Naive thymus-derived CD4-positive, alpha-beta T cell (primary cell): ENCODE measurements at regions not wholly inside any gene's neighbourhood (a gene's known extent, or its start where the extent isn't known, plus 50 kb on each side); places are given as distances from the start of the nearest gene placed in this dataset.
"Not testable (repeated sequence)": the region's sequence is repeated elsewhere in the genome, so short reads cannot be mapped to it uniquely, and the experiment has no call there.

Source experiments
- ATAC-seq: fragments of 150-1000 bp; cut with Tn5 transposase; 2 replicates; pipeline ENCODE4 v1.10.0; 2021; ENCODE audit warnings: mild to moderate bottlenecking, moderate library complexity
- CTCF ChIA-PET: fragments of 350-600 bp; sonication (Branson Sonifier 250); formaldehyde crosslinking; loops from one replicate; lab custom pipeline; 2021; ENCODE audit warnings: antibody characterized with exemption; lab: Charles Lee
- POLR2A ChIA-PET: fragments of 350-600 bp; sonication (Branson Sonifier 250); formaldehyde crosslinking; loops from one replicate; lab custom pipeline; 2021; ENCODE audit warnings: antibody characterized with exemption, inconsistent platforms; lab: Charles Lee
- DNase-seq, 9 donors: peaks; one replicate each; pipeline versions ENCODE4 v3.0.0 to v3.0.0-alpha.2; 2020 to 2022; ENCODE audit warnings: mixed read lengths in 1 of 9
- H3K27ac ChIP-seq: one replicate; pipeline ENCODE4 v1.7.0; 2013; ENCODE audit warnings: mild to moderate bottlenecking, low read depth, low read length, moderate library complexity
- H3K27me3 ChIP-seq, 2 donors: one replicate each; pipeline ENCODE4 v1.7.0; 2013; ENCODE audit warnings: low read length in 2 of 2, mild to moderate bottlenecking in 2 of 2, moderate library complexity in 2 of 2; ENCODE audit not compliant: control insufficient read depth in 2 of 2, insufficient read depth in 2 of 2
- H3K36me3 ChIP-seq, 3 experiments: 1 replicate in 2 of 3; 2 replicates in 1 of 3; pipeline ENCODE4 v1.7.0; 2013; ENCODE audit warnings: low read length in 3 of 3, mild to moderate bottlenecking in 3 of 3, moderate library complexity in 1 of 3; ENCODE audit not compliant: insufficient read depth in 3 of 3, control insufficient read depth in 2 of 3
- H3K4me1 ChIP-seq, 2 donors: one replicate each; pipeline ENCODE4 v1.7.0; 2013; ENCODE audit warnings: low read length in 2 of 2, mild to moderate bottlenecking in 2 of 2, moderate library complexity in 1 of 2; ENCODE audit not compliant: control insufficient read depth in 2 of 2, insufficient read depth in 2 of 2
- H3K4me3 ChIP-seq: 2 replicates; pipeline ENCODE4 v1.7.0; 2013; ENCODE audit warnings: mild to moderate bottlenecking, low read length
- H3K9me3 ChIP-seq, 3 experiments: 1 replicate in 2 of 3; 2 replicates in 1 of 3; pipeline ENCODE4 v1.7.0; 2013; ENCODE audit warnings: low read length in 3 of 3; ENCODE audit not compliant: control insufficient read depth in 2 of 3
- H3K27ac Mint-ChIP-seq, 9 donors: one replicate each; pipeline ENCODE4 v1.8.0; 2020 to 2022; ENCODE audit warnings: mixed read lengths in 9 of 9, mild to moderate bottlenecking in 8 of 9, moderate library complexity in 5 of 9, inconsistent platforms in 2 of 9
- H3K27me3 Mint-ChIP-seq, 5 donors: one replicate each; pipeline ENCODE4 v1.8.0; 2021 to 2022; ENCODE audit warnings: mixed read lengths in 5 of 5, mild to moderate bottlenecking in 1 of 5
- H3K36me3 Mint-ChIP-seq, 5 donors: one replicate each; pipeline ENCODE4 v1.8.0; 2020 to 2022; ENCODE audit warnings: mixed read lengths in 5 of 5, mild to moderate bottlenecking in 3 of 5, inconsistent platforms in 1 of 5
- H3K4me1 Mint-ChIP-seq, 7 donors: one replicate each; pipeline ENCODE4 v1.8.0; 2020 to 2022; ENCODE audit warnings: mixed read lengths in 7 of 7, mild to moderate bottlenecking in 3 of 7, inconsistent platforms in 1 of 7
- H3K4me3 Mint-ChIP-seq, 10 donors: one replicate each; pipeline ENCODE4 v1.8.0; 2020 to 2022; ENCODE audit warnings: mild to moderate bottlenecking in 10 of 10, mixed read lengths in 10 of 10, moderate library complexity in 6 of 10, inconsistent platforms in 2 of 10
- H3K9me3 Mint-ChIP-seq, 11 donors: one replicate each; pipeline ENCODE4 v1.8.0; 2020 to 2022; ENCODE audit warnings: mixed read lengths in 11 of 11, mild to moderate bottlenecking in 4 of 11, inconsistent platforms in 1 of 11, moderate library complexity in 1 of 11
- intact Hi-C, 2 donors: fragments of 100-400 bp; cut with micrococcal nuclease; formaldehyde crosslinking; loops; one replicate each; pipeline ENCODE4 v1.15.1; 2023

GRCh38 chr14:87380054-87380453 lies 612.9 kb downstream of the GALC start:
- H3K27ac Mint-ChIP-seq, result no peak overlapping the region
- intact Hi-C loops, result no loop called here
- Histone ChIP-seq H3K4me1 (no peaks in the 10 kb centered on the region), H3K27ac (no peak overlapping the region), H3K4me3 (no peak overlapping the region), H3K9me3 (no peaks in the 10 kb centered on the region), H3K27me3 (no peaks in the 10 kb centered on the region), H3K36me3 (no peaks in the 10 kb centered on the region)
- H3K36me3 Mint-ChIP-seq, result peaks cover 0 to 4% (median 0%) of the 10 kb centered on the region in 5 donors
- no peaks in the 10 kb centered on the region for H3K27me3 Mint-ChIP-seq
- ChIA-PET POLR2A (no interaction called here), CTCF (no interaction called here)
- no peak overlapping the region for H3K4me3 Mint-ChIP-seq
- H3K9me3 Mint-ChIP-seq, result peaks cover 2 to 38% (median 13%) of the 10 kb centered on the region in 11 donors
- no peak for DNase-seq
- no peak for ATAC-seq
- H3K4me1 Mint-ChIP-seq, result no peaks in the 10 kb centered on the region

GRCh38 chr14:87368751-87369150 lies 624.2 kb downstream of the GALC start:
- H3K27ac Mint-ChIP-seq, result no peak overlapping the region
- ChIA-PET CTCF (no interaction called here), POLR2A (no interaction called here)
- no peaks in the 10 kb centered on the region for H3K27me3 Mint-ChIP-seq
- H3K4me3 Mint-ChIP-seq, result no peak overlapping the region
- Histone ChIP-seq H3K36me3 (no peaks in the 10 kb centered on the region), H3K9me3 (no peaks in the 10 kb centered on the region), H3K27ac (no peak overlapping the region), H3K27me3 (no peaks in the 10 kb centered on the region), H3K4me1 (no peaks in the 10 kb centered on the region), H3K4me3 (no peak overlapping the region)
- H3K36me3 Mint-ChIP-seq, result no peaks in the 10 kb centered on the region
- intact Hi-C loops, result no loop called here
- ATAC-seq (no peak), DNase-seq (no peak)
- peaks cover 0 to 8% (median 5%) of the 10 kb centered on the region in 11 donors for H3K9me3 Mint-ChIP-seq
- no peaks in the 10 kb centered on the region for H3K4me1 Mint-ChIP-seq

- CTCF ChIA-PET, H3K4me1 ChIP-seq, H3K27ac Mint-ChIP-seq, intact Hi-C loops, ATAC-seq, H3K27me3 ChIP-seq, H3K4me3 ChIP-seq, POLR2A ChIA-PET, H3K9me3 ChIP-seq, H3K36me3 ChIP-seq, DNase-seq, H3K27me3 Mint-ChIP-seq, H3K4me1 Mint-ChIP-seq, H3K27ac ChIP-seq, H3K36me3 Mint-ChIP-seq, H3K4me3 Mint-ChIP-seq: not testable (repeated sequence)
- H3K9me3 Mint-ChIP-seq, result peaks cover 5 to 24% (median 12%) of the 10 kb centered on the region in 11 donors
Observed at GRCh38 chr14:87360246-87360645, 632.7 kb downstream of the GALC start.

- no peak overlapping the region for H3K4me3 ChIP-seq
- H3K36me3 ChIP-seq, result no peaks in the 10 kb centered on the region
- Mint-ChIP-seq H3K36me3 (peaks cover 0 to 5% (median 0%) of the 10 kb centered on the region in 5 donors), H3K4me3 (no peak overlapping the region), H3K27ac (no peak overlapping the region), H3K27me3 (no peaks in the 10 kb centered on the region), H3K9me3 (peaks cover 0 to 28% (median 9%) of the 10 kb centered on the region in 11 donors), H3K4me1 (no peaks in the 10 kb centered on the region)
- intact Hi-C loops, result no loop called here
- no peak overlapping the region for H3K27ac ChIP-seq
- CTCF ChIA-PET, result no interaction called here
- no peak for DNase-seq
- H3K27me3 ChIP-seq, result no peaks in the 10 kb centered on the region
- POLR2A ChIA-PET, result no interaction called here
- no peaks in the 10 kb centered on the region for H3K9me3 ChIP-seq
- H3K4me1 ChIP-seq, result no peaks in the 10 kb centered on the region
- no peak for ATAC-seq
Observed at GRCh38 chr14:87351007-87351406, 642.0 kb downstream of the GALC start.

GRCh38 chr14:87349921-87350320 lies 643.1 kb downstream of the GALC start:
- H3K4me1 ChIP-seq, result no peaks in the 10 kb centered on the region
- no peaks in the 10 kb centered on the region for H3K27me3 Mint-ChIP-seq
- H3K36me3 Mint-ChIP-seq, result peaks cover 0 to 5% (median 0%) of the 10 kb centered on the region in 5 donors
- H3K4me1 Mint-ChIP-seq, result no peaks in the 10 kb centered on the region
- no peaks in the 10 kb centered on the region for H3K27me3 ChIP-seq
- intact Hi-C loops, result no loop called here
- DNase-seq (no peak), ATAC-seq (no peak)
- H3K27ac ChIP-seq, result no peak overlapping the region
- H3K9me3 ChIP-seq, result no peaks in the 10 kb centered on the region
- ChIA-PET POLR2A (no interaction called here), CTCF (no interaction called here)
- no peak overlapping the region for H3K4me3 Mint-ChIP-seq
- no peak overlapping the region for H3K4me3 ChIP-seq
- no peak overlapping the region for H3K27ac Mint-ChIP-seq
- no peaks in the 10 kb centered on the region for H3K36me3 ChIP-seq
- H3K9me3 Mint-ChIP-seq, result peaks cover 0 to 28% (median 8%) of the 10 kb centered on the region in 11 donors

GRCh38 chr14:87343652-87344051 lies 649.3 kb downstream of the GALC start:
- Histone ChIP-seq H3K9me3 (no peaks in the 10 kb centered on the region), H3K4me1 (no peaks in the 10 kb centered on the region), H3K27ac (no peak overlapping the region), H3K4me3 (no peak overlapping the region), H3K36me3 (no peaks in the 10 kb centered on the region), H3K27me3 (no peaks in the 10 kb centered on the region)
- ATAC-seq (no peak), DNase-seq (no peak)
- intact Hi-C loops, result no loop called here
- H3K4me3 Mint-ChIP-seq, result no peak overlapping the region
- H3K27ac Mint-ChIP-seq, result no peak overlapping the region
- CTCF ChIA-PET, result no interaction called here
- no peaks in the 10 kb centered on the region for H3K27me3 Mint-ChIP-seq
- H3K9me3 Mint-ChIP-seq, result peaks cover 0 to 19% (median 6%) of the 10 kb centered on the region in 11 donors
- H3K4me1 Mint-ChIP-seq, result no peaks in the 10 kb centered on the region
- POLR2A ChIA-PET, result no interaction called here
- peaks cover 0 to 9% (median 0%) of the 10 kb centered on the region in 5 donors for H3K36me3 Mint-ChIP-seq

GRCh38 chr14:87334997-87335685 lies 657.8 kb downstream of the GALC start:
- ChIA-PET POLR2A (no interaction called here), CTCF (no interaction called here)
- no peaks in the 10 kb centered on the region for H3K36me3 Mint-ChIP-seq
- peaks cover 0 to 13% (median 4%) of the 10 kb centered on the region in 11 donors for H3K9me3 Mint-ChIP-seq
- no peaks in the 10 kb centered on the region for H3K27me3 Mint-ChIP-seq
- Histone ChIP-seq H3K9me3 (peaks cover 0 to 4% (median 0%) of the 10 kb centered on the region in 3 experiments), H3K4me3 (no peak overlapping the region), H3K27ac (no peak overlapping the region), H3K4me1 (no peaks in the 10 kb centered on the region), H3K27me3 (no peaks in the 10 kb centered on the region), H3K36me3 (no peaks in the 10 kb centered on the region)
- intact Hi-C loops, result no loop called here
- no peak overlapping the region for H3K4me3 Mint-ChIP-seq
- DNase-seq, result no peak
- H3K27ac Mint-ChIP-seq, result no peak overlapping the region
- ATAC-seq, result no peak
- H3K4me1 Mint-ChIP-seq, result no peaks in the 10 kb centered on the region
